GM18520 (cell line): ENCODE measurements at regions not wholly inside any gene's neighbourhood (a gene's known extent, or its start where the extent isn't known, plus 50 kb on each side); places are given as distances from the start of the nearest gene placed in this dataset.
"Not testable (repeated sequence)": the region's sequence is repeated elsewhere in the genome, so short reads cannot be mapped to it uniquely, and the experiment has no call there.

Experiments used
- ATAC-seq: cut with Tn5 transposase; IDR thresholded peaks from one replicate; pipeline ENCODE4 v1.9.1; 2021; ENCODE audit not compliant: unreplicated experiment

DNA sequence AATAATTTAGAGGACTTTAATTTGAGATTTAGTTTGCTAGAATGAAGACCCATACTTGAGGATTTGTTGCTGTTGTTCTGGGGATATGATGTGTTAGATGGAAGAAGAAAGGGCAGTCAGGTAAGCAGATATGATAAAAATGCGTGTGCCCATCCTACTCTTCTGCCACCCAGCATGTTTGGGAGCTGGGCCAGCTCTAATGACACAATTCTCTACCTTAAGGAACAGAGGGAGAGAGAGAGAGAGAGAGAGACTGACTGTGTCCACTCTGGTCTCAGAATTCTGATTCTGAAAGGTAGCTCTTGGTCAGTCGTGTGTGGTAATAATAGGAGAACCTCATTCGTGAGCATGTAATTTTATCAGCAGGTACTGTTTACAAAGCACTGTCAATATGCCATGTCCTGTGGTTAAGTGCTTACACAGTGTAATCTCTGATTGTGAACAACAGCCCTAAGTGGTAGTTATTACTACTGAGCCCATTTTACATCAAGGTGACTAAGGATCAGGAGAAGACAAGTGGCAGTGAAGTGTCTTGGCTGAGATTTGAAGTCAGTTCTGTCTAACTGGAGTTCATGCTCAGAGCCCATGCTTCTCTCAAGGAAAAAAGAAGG lies 307.4 kb upstream of the SEMA6A start:
- ATAC-seq = no peak

DNA sequence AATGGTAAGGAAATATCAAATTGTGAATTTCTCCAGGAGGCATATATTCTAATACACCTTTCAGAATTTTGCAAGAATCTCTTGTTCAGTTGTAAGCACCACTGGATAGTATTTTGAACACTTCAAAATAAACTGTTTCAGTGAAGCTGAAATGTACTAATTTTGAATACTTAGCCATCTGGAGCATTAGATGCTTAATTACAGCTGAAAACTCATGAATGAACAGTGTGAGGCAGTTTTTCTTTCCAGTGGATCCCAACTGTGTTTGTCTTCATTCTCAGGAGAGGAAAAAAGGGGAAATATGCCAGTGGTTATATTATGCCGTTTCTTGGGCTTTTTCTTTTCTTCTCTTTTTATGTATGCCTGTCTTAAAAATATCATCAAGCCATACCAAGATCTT lies 306.0 kb upstream of the SEMA6A start:
- no peak for ATAC-seq

DNA sequence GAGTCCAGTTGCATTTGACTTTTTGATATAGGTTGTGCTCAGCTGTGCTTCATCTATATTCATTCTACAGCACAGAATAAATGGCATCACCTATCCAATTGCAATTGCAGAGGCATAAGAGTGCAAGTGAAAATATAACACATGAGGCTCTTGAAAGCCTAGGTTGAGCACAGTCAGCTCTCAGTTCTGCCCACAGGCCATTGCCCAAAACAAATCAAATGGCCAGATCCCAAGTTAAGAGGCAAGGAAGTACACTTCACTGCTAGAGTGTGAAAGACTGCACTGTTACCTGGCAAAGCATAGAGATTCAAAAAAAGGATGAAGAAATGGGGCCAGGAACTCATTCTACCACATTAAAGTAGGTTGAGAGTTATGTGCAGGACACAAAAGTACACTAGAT lies 305.5 kb upstream of the SEMA6A start:
- ATAC-seq = no peak

DNA sequence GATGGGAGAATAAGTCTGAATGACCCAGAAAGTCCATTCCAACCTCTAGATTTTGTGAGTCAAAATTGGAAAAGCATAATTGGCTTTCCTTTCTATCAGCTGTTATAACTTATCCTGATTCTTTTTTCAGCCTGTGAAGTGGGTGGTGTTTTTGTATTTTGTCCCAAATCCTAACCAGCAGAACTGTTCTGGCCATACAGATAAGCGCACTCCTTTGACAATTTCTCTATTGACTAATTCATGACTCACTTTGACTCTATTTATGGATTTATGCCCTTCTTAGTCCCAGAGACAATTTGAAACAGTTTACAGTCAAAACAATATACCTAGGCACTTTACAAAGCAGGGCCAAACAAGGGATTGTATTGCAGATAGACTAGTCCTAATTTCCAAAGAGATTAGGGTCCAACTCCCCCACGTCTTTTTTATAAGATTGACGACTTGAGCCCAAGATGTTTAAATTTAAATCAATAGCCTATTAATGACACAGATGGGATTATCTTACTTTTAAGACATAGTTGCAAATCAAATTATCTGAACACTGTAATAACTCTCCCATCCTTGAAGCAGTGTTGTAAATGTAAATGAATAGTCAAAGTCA lies 301.7 kb upstream of the SEMA6A start:
- ATAC-seq = no peak

DNA sequence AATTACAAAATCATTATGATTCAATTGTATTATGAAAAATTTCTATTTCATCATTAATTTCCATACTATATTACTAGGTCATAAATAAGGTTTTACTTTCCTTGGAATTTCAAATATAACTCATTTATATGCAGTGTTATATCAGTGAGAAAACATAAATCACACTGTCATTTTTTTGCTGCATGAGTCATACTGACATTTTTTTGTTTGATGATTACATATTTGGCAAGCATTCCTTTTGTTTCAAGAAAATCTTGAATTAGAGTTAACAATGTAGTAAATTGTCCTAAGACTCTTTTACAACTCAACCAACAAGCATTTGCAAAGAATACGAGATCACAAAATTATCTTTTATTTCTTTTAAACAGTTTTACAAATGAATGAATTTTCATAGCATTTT lies 298.4 kb upstream of the SEMA6A start:
- no peak for ATAC-seq

DNA sequence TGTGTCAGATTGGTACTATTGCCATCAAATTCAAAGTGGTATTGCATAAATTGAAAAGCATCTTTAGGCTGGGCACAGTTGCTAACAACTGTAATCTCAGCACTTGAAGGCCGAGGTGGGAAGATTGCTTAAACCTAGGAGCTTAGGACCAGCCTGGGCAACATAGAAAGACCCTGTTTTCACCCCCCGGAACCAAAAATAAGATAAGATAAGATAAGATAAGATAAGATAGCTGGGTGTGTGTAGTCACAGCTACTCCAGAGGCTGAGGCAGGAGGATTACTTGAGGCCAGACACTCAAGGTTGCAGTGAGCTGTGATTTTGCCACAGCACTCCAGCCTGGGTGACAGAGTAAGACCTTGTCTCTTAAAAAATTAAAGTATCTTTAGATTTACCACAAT lies 297.9 kb upstream of the SEMA6A start:
- no peak for ATAC-seq

DNA sequence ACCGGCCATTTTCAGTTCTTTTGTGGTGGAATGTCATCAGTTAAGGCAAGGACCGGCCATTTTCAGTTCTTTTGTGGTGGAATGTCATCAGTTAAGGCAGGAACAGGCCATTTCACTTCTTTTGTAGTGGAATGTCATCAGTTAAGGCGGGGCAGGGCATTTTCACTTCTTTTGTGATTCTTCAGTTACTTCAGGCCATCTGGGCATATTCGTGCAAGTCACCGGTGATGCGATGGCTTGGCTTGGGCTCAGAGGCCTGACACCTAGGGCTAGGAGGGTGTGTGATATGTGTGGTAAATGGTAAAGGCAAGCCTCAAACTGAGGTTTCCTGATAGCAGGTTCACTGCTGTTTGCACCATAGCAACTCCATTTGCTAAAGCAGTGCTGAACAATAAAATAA lies 293.2 kb upstream of the SEMA6A start:
- not testable (repeated sequence) for ATAC-seq

DNA sequence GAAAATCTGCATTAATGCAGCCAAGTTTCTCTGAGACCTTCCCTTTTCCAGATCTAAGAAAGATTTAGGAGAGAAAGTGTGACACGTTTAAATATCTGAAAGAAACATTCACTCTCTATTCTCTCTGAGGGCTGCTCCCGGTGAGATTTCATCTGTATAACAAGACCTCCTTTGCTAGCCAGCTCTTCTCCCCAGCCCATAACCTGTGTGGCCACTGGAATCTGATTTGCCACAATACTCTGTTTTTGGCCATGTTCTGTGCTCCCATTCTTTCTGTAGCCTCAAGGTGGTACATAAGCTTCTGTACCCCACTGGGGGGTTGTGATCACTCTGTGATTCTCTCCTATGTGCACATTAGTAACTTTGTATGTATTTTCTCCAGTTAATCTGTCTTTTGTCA lies 291.0 kb upstream of the SEMA6A start:
- ATAC-seq = no peak

DNA sequence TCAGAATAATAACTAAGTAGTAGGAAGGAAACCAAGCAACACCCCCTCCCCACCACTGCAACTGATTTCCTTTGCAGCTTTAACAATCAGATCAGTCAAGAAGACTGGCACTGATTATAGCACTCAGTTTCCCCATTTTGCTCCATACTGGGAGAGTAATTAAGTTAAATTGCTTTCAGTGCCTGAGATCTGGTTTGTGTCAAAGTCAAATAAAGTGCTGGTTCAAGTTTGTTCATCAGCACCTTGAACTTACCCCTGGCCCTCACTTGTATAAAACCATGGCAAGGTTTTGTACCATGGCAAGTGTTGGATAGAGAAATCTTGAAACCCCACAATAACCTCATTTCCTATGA lies 290.2 kb upstream of the SEMA6A start:
- no peak for ATAC-seq

DNA sequence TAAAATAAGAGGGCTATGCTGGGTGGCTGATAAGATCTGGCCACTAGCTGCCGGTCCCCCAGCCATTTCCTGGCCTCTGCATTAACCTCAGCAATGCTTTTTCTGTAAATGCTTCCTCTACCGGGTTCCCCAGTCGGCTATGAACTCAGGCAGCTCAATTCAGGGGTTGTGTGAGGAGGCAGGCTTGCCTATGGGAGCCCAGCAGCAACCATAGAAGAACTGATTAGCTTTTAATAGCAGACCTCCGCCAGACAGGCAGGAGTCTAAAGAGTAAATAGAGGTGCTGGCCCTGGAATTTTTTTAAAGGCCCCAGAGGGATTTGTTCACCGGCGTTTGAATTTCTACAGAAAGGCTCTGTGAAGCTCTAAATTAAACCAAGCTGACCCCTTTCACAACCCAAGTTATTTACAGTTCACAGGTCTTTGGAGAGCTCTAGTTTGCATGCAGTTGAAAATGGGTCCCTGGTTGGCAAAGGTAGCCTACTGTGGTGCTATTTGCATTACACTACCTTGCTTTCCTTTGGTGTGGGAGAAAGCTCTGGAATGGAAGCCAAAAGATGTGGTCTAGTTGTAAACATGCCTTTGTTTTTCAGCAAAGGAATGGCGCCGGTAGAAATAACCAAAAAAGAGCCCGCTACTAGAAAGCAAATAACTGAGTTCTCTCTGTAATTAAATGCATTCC lies 289.7 kb upstream of the SEMA6A start:
- ATAC-seq = no peak

DNA sequence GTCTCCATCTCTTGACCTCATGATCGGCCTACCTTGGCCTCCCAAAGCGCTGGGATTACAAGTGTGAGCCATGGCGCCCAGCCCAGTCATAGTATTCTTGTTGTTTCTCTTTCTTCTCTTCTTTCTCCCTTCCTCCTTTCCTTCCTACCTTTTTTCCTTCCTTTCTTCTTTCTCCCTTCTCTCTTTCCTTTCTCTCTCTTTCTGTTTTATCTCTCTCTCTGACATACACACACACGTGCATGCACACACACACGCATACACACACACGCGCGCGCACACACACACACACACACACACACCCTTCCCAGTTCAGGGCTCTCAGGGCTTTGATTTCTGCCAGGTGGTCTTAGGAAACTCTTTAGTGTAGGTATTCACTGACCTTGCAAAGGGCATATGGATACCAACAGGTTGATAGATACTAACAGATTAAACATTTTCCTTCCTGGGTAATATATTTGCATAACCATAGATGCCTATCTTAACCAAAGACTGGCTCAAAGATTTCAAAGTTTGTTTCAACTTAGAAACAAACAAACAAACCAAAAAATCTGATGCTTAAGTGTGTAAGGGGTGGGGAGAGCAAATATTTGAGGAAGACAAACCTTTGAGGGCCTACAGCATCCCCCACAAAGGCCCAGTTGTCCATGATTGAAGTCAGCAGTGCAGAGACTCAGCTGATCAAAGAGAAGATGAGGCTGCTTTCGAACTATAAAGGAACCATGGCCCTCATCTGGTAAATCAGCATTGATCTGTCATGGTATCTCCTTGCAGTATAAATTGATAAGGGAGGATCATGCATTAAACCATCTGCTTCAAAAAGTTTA lies 288.2 kb upstream of the SEMA6A start:
- ATAC-seq = no peak

DNA sequence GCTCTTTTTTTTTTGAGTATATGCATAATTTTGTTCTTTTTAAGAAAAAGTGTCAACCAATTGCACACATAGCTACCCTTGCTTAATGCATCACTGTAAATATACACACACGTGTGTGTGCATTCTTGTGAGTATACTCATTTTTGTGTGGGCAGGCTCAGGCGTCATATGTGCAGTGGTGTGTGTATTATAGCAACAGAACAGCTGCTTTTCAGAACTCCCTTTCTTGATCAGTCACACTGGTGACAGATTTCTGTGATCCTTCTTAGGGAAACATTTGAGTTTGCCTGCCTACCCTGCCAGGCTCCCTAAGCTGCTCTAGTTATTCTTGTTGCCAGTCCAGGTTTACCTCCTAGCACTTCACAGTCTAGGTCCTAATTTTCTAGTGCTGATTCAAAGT lies 287.0 kb upstream of the SEMA6A start:
- ATAC-seq = no peak

DNA sequence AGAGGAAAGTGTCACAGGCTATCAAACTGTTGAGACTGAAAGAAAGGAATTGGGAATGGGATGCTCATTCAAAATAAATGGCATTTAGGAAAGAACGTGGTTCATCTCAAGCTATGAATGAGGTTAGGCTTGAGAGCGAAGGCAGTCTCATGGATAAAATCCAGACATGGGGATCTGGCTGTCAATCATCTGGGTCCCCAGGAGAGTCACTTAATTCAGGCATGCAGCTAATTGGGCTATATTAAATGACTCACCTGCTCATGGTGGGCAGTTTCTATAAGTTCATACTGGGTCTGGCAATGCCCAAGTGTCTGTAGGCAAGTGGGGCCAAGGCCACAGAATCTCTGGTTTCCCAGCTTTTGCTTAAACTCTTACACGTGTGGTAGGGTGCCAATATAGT lies 286.5 kb upstream of the SEMA6A start:
- ATAC-seq = no peak

DNA sequence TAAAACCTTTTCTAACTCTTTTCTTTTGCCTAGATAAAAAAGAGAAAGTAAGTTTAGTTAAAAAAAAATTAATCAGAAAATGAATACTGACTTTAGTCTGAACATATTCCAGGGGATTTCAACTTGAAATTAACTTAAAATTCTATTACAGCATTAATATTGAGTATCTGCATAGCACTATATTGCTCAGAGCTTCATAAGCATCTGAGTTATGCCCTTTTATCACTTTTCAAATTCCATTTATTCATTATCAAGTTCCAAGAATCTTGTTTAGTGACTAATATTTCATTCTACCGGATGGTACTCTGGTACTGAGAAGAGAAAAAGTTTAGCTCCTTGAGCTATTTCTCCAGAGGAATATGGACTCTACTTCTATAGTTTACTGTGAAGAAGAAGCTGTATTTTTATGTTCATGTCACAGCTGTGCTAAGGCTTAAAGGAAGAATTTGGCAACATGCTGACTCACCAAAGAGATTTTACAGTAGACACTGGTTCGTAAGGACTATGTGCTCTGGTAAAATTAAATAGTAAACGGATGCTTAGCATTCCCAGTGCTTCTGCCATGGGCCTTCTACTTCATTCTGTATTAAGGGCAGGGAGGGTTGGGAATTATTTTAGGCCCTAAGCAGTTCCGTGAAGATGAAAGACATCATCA lies 285.2 kb upstream of the SEMA6A start:
- ATAC-seq = no peak

DNA sequence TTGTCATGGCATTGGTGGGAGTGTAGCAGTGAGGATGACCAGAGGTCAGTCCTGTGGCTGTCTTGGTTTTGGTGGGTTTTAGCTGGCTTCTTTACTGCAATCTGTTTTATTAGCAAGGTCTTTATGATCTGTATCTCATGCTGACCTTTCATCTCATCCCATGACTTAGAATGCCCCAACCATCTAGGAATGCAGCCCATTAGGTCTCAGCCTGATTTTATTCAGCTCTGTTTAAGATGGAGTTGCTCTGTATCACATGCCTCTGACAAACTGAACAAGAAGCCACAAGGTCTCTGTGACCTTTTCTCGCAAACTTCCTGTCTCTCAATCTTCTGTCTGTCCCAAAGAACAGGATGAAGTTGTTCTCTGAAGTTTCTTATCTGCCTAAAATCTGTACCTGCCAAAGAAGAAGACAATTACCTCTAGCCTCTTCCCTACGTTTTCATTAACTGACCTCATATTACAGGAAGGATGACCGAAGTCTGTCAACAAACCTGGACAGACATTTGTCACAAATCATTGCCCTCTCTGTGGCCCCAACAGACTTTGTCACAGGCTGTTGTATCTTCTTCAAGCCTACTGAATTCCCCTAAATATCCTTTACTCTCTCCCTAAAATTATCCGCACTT lies 284.2 kb upstream of the SEMA6A start:
- no peak for ATAC-seq

DNA sequence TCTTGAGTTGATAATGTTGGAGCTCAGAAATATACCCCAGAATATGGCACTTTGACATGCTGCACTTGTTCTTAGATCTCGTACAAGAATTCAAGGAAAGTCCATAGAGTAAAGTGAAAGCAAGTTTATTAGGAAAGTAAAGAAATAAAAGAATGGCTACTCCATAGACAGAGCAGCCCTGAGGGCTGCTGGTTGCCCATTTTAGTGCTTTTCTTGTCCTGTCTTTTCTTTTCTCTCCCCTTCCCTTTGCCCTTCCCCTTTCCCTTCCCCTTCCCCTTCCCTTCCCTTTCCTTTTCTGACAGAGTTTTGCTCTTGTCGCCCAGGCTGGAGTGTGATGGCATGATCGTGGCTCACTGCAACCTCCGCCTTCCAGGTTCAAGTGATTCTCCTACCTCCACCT lies 283.4 kb upstream of the SEMA6A start:
- ATAC-seq = not testable (repeated sequence)

DNA sequence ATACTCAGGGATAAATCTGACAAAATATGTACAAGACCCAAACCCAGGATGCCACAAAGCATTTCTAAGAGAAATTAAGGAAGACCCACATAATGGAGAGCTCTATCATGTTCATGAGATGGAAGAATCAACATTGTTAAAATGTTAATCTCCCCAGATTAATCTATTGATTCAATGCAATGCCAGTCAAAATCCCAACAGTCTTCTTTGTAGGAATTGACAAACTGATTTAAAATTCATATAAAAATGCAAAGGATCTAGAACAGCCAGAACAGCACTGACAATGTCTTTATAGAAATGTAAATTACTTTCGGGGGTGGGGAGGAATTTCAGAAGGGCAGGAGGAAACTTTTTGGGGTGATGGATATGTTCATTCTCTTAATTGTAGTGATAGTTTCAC lies 281.6 kb upstream of the SEMA6A start:
- no peak for ATAC-seq

DNA sequence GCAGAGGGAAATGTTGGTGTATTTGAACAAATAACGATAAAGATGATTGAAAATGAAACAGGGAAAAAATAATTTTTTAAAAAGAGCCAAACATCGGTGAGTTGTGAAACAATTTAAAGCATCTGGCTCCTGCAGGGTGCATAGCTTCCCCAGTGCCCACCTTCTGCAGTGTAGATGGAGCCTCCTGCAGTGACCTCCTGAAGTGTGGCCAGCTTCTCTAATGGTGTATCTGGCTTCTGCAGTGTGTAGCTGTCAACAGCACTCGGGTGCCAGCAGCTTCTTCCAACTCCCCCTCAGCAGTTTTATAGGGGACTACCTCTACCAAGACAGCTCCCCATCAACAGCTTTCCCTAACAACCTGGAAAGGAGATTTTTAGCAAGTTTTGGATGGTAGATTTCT lies 279.4 kb upstream of the SEMA6A start:
- no peak for ATAC-seq

DNA sequence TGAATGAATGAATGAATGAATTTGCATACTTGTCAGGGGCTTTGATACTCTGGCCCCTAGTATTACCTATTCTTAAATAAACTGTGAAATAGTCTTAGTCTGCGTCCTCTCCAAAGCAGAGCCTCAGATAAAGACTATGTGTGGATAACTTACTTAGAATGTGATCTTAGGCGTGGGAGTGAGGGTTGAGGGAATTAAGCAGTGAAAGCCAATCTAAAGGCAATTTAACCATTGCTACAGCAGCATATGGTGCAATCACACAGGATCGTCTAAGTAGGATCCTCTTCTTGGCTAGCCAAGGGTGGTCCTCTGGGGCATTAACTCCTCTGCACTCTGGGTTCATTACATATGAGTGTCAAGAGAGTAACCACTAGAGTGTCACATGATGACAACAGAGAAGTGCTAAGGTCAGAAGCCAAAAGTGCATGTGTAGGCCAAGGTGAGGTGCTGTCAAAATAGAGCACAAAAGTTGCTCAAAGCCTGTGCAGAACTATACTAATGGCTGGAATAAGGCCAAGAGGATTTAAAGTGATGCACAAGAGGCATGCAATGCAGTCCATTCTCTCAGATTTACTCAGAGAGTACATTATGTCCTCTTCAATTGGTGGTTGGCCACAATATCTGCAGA lies 274.4 kb upstream of the SEMA6A start:
- ATAC-seq = peak; percentile 61

DNA sequence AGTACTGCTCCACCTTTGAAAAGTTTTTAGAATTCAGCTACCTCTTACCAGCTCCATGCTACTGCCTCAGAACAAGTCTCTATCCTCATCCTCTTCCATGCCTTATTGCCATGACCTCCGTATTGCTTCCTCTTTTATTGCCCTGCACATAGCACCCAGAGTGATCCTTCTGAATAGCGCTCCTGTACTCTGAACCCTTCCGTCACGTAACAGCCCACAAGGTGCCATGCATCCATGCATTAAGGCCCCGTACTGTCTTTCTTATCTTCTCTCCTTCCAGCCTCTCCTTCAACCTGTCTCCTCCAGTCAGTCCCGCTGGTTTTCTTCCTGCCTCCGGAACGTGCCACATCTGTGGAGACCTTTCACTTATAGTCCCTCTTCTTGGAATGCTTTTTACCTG lies 273.3 kb upstream of the SEMA6A start:
- ATAC-seq = no peak

DNA sequence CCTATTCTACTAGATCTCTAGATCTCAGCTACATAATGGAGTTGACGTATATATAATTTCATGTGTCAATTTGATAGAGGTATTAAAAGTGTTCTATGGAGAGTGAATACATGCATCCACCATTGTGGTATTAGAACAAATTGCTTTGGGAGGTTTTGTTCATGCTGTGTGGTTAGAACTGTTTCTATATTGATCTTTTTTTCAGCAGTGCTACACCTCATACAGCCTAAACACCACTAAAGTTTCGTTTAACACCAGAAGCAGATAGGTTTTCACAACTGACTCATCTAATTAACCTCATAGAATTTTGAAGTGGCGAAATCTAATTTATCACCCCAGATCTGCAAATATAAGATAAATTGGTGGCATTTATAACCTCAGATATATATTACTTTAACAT lies 269.4 kb upstream of the SEMA6A start:
- ATAC-seq = peak; percentile 67
